Stimulated activated naive CD8-positive, alpha-beta T cell treated with anti-CD3 and anti-CD28 coated beads, Interleukin-15, Interleukin-2, amounts not matched to agents 100 U/mL and 50 U/mL, for 24 hours (primary cell): ENCODE measurements at regions not wholly inside any gene's neighbourhood (a gene's known extent, or its start where the extent isn't known, plus 50 kb on each side); places are given as distances from the start of the nearest gene placed in this dataset.
"Not testable (repeated sequence)": the region's sequence is repeated elsewhere in the genome, so short reads cannot be mapped to it uniquely, and the experiment has no call there.

Source experiments
- ATAC-seq: fragments of 150-1000 bp; cut with Tn5 transposase; one replicate; pipeline ENCODE4 v1.10.0; 2021
- DNase-seq: peaks from one replicate; pipeline ENCODE4 v3.0.0; 2021

DNA sequence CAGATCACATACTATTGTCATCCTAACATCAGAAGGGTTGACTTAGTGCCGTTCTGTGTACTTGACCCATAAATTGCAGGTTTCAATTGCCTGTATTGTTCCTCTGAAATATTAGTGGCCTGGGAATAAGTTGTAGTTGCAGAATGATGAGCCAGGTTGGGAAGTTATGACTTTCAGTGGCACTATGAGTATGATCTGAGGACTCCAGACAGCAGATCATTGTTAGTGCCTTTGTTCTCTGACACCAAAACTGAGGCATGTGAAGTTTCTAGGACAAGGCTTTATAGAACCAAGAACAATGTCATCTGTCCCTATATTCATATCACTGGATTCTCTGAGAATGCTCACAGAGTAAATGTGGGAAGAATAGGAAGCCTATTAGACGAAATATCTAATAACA lies 403.7 kb downstream of the STK39 start:
- ATAC-seq (no peak), DNase-seq (no peak)

- no peak for DNase-seq
- ATAC-seq = no peak
These were observed 404.2 kb downstream of the STK39 start for GRCh38 chr2:167843217-167843616.

DNA sequence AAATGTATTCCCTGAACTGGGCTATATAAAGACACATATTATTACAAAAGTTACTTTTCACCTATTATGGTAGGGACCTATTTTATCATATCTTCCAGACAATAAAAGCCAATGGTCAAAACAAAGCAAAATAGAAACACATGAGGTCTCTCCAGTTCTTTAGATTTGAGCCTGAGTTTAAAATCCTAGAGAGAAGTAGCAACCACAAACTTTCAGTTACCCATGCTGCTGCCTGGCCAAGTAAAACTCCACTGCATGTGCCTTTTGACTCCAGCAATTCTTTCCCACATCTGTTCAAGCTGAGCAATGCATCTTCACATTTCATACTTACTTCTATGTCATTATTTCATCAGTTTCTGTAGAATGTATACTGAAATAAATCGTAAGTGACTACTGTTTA lies 405.3 kb downstream of the STK39 start:
- no peak for ATAC-seq
- DNase-seq = no peak

- DNase-seq, ATAC-seq: not testable (repeated sequence)
These were observed 412.1 kb downstream of the STK39 start for GRCh38 chr2:167835290-167835689.

DNA sequence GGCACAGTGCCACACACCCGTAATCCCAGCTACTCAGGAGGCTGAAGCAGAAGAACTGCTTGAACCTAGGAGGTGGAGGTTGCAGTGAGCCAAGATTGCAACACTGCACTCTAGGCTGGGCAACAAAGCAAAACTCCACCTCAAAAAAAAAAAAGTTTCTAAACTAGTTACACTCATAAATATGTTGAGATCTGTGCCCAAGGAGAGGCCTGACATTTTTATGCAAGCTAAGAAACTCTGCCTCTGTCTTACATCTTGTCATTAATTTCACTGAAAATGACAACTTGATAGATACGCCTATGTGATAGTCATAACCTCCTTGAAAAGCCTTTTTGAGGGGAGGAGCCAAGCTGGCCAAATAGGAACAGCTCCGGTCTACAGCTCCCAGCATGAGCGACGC lies 412.7 kb downstream of the STK39 start:
- DNase-seq (no peak), ATAC-seq (no peak)

- ATAC-seq = no peak
- no peak for DNase-seq
These were observed 414.1 kb downstream of the STK39 start for GRCh38 chr2:167833294-167833693.

GRCh38 chr2:167832868-167833287 lies 414.5 kb downstream of the STK39 start:
- ATAC-seq = no peak

GRCh38 chr2:167827352-167828097 lies 419.9 kb downstream of the STK39 start:
- no peak for ATAC-seq
- no peak for DNase-seq

More at GRCh38 chr2:167832868-167833287, 414.5 kb downstream of the STK39 start:
- DNase-seq = no peak

DNA sequence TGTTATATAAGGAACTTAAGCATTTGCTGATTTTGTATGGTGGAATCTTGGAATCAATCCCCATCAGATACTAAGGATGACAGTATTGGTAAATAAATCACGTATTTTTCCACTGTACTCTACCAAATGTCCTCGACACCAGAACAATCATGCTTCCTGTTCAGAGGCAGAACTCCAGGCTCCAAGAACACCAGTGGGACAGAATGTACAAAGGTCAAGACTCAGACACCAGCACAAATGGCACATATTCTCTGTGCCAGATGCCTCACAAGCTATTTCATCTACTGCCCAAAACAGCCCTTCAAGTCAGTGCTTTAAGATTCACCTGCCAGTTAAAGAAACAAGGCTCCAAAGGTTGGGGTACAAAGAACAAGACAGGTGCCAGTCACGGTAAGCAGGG lies 420.5 kb downstream of the STK39 start:
- ATAC-seq (no peak), DNase-seq (no peak)

- DNase-seq (no peak), ATAC-seq (no peak)
These were observed 421.7 kb downstream of the STK39 start for GRCh38 chr2:167825664-167826063.

DNA sequence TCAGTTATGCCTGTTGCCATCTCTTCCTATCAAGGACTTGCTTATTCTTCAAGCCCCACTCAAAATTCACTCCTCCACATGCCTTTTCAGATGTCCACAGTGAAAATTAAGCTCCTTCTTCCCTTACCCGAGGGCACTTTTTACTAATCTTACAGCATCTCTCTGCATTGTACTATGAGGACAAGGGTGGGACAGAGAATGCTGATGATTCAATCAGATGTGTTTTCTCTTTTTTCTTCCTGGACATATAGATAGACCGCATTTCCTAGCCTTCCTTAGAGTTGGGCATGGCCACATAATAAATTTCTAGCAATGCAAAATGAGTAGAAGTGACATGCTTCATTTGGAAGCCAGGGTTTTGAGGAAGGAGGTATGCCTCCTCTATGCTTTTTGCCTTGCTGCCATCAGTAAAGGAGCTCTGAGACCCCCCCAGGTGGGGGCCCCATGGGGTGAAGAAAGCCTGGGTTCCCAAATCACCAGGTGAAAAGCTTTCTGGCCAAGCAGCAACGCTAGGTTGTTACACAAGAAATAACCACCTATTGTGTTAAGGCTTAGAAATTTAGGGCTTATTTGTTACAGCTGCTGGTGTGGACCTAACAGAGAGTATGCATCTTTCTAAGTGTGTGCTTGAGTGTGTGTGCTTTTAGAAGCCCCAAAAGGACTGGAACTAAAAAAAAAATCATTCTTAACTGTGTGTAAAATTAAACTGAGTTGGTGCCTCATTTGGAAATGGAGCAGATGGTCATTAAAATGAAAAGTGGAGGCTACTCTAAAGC lies 424.5 kb downstream of the STK39 start:
- no peak for DNase-seq
- no peak for ATAC-seq

GRCh38 chr2:167820488-167820887 lies 426.9 kb downstream of the STK39 start:
- no peak for ATAC-seq
- no peak for DNase-seq

DNA sequence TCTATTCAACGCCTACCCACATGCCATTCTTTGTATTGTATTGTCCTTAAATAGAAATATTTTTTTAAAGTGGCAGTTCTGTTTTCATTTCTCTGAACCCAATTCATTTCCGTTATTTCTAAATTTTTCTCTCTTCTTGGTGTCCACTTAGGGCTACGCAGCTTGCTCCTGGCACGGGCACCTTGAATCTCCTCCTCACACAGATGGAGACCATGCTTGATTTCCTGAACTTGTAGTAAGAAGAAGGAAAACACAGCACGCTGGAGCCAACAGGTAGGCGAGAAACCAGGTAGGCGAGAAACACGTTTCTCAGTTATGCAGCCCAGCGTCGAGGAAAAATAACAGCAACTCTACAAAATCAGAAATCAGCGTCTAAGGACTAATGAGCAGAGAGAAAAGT lies 428.9 kb downstream of the STK39 start:
- DNase-seq (no peak), ATAC-seq (no peak)

DNA sequence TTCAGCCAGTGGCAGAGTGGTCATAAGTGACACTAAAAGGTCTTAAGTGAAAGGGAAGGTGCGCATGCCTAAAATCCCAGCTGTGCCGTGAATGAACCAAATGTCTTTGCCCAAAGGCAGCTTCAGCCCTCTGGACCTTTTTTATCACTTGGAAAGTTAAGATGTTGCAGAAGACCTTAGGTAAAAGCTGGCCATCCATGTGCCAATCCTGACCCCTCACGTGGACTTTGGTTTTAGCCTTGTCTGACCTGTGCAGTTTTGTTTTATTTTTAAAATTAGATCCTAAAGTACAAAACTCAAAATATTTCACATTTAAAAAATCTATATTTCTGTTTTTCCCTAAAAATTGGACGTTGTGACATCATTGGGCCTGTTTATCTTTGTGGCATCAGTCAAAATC lies 429.5 kb downstream of the STK39 start:
- no peak for DNase-seq
- ATAC-seq = no peak

DNA sequence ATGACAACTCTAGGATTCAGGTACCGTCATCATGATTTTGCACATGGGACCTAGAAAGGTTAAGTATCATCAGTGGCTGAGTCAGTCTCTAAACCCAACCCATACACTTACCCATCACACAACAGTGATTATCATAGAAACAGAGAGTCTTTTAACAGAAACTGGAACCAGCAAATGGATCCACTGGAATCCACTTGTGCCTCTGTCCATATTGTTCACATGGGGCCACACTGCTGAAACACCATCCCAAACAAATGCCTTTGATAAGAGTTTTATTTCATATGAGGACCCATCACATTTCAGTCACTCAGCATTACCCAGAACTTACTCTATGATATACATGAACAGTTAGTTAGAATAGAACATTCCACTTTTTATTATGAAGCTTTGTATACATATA lies 430.0 kb downstream of the STK39 start:
- DNase-seq (no peak), ATAC-seq (no peak)

DNA sequence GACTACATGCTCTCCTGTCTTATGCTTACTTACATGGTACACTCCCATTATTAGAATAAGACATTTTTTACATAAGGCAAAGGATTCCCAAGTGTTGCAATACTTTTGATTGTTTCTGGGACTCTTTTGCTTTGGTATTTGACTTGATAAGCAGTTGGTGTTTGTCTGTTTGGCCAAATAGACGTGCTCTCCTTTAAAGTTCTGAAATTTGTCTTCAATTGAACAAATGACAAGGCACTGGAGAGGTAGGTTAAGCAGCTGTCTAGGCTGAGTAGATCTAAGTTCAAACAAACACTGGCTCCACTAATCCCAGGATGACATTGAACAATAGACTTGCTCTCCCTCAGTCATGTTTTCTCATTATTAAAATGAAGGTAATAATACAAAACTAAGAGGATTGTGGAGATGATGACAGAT lies 430.5 kb downstream of the STK39 start:
- no peak for ATAC-seq
- no peak for DNase-seq

- ATAC-seq (no peak), DNase-seq (no peak)
These were observed 432.3 kb downstream of the STK39 start for GRCh38 chr2:167814881-167815718.

- not testable (repeated sequence) for DNase-seq
These were observed 432.9 kb downstream of the STK39 start for GRCh38 chr2:167814482-167814880.

GRCh38 chr2:167809799-167810198 lies 437.6 kb downstream of the STK39 start:
- DNase-seq, ATAC-seq: not testable (repeated sequence)

More at GRCh38 chr2:167814482-167814880, 432.9 kb downstream of the STK39 start:
- ATAC-seq = not testable (repeated sequence)

- no peak for DNase-seq
These were observed 443.9 kb downstream of the STK39 start for GRCh38 chr2:167803449-167803988.

GRCh38 chr2:167794554-167795255 lies 452.7 kb downstream of the STK39 start:
- DNase-seq (no peak), ATAC-seq (no peak)

More at GRCh38 chr2:167803449-167803988, 443.9 kb downstream of the STK39 start:
- ATAC-seq = no peak

DNA sequence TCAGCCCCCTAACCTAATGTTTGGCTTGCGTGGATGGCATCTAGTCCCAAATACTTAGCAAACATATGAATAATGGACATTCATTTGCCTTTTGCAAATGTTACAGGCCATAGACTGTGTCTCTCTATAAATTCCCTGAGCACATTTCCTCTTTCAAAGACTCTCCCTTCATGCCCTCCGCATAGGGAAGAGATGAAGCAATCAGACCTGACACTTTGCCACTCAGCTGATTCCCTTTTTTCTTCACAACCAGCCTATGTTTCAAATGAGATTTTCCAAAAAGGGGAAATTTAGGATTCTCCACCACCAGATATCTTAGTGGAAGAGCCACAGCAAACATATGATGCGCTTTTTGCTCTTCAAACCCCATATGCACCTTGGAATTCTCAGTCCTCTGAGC lies 453.7 kb downstream of the STK39 start:
- DNase-seq (no peak), ATAC-seq (no peak)
